PC-9 (cell line): ENCODE measurements at regions not wholly inside any gene's neighbourhood (a gene's known extent, or its start where the extent isn't known, plus 50 kb on each side); places are given as distances from the start of the nearest gene placed in this dataset.

ENCODE experiments used
- EZH2 ChIP-seq: fragments of 200-600 bp; sonication (generic); IDR thresholded peaks from 2 replicates; pipeline ENCODE4 v1.8.0; 2017; ENCODE audit warnings: antibody characterized with exemption, low read depth
- TF ChIP-seq, protein P1 (sequence below): fragments of 200-600 bp; sonication (generic); conservative IDR thresholded peaks from 2 replicates; pipeline ENCODE4 v1.6.1; 2017; ENCODE audit warnings: mixed run types, antibody characterized with exemption, mild to moderate bottlenecking, moderate library complexity

DNA sequence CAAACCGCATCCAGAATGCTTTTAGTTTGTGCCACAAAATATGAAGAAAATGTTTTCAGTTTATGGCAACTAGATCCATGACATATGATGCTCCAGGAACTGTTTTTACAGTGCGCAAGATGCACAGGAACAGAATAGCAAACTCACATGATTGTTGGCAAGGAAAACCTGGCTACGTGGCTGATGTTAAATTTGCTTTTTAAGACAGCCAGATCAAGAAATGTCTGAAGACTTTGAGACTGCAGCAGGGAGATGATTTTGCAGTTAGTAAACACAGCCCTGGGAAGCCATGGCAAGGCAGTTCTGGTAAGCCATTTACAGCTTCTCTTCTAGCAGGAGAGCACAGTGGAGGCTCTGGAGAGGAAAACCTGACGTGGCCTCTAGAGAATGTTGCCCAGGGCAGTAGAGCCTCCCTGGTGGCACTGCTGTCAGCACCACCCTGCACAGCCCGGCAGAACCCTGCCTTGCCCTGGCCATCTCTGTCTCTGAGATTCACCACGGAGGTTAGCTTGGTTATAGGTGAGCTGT is 69.8 kb upstream of the TNRC6B start:
- TF ChIP-seq, protein P1, sequence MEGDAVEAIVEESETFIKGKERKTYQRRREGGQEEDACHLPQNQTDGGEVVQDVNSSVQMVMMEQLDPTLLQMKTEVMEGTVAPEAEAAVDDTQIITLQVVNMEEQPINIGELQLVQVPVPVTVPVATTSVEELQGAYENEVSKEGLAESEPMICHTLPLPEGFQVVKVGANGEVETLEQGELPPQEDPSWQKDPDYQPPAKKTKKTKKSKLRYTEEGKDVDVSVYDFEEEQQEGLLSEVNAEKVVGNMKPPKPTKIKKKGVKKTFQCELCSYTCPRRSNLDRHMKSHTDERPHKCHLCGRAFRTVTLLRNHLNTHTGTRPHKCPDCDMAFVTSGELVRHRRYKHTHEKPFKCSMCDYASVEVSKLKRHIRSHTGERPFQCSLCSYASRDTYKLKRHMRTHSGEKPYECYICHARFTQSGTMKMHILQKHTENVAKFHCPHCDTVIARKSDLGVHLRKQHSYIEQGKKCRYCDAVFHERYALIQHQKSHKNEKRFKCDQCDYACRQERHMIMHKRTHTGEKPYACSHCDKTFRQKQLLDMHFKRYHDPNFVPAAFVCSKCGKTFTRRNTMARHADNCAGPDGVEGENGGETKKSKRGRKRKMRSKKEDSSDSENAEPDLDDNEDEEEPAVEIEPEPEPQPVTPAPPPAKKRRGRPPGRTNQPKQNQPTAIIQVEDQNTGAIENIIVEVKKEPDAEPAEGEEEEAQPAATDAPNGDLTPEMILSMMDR: no peak
- no peak for TF ChIP-seq EZH2
